ENCODE measurements at regions not wholly inside any gene's neighbourhood (a gene's known extent, or its start where the extent isn't known, plus 50 kb on each side); places are given as distances from the start of the nearest gene placed in this dataset.
"Not testable (repeated sequence)": the region's sequence is repeated elsewhere in the genome, so short reads cannot be mapped to it uniquely, and the experiment has no call there.

DNA sequence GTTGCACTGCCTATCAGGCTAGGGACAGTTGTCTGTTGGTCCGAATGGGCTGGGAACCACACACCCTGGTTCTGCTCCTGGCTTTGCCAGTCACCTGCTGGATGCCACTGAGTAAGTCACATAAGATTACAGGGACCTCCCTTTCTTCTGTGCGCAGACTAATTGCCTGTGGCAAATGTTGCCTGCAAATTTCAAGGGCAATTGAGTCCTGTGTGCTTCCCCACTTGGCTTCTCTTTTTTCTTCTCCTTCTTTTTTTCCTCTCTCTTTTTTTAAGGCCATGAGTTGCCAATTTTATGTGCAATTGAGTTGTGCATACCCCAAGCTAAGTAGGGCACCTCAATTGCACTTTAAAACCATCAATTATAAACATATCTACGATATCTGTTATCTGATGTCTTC lies 963.4 kb downstream of the MCTP2 start:
- Histone ChIP-seq H3K27me3 (ENCODE audit: low read depth) (no peaks in the 10 kb centered on the region), H3K36me3 (no peaks in the 10 kb centered on the region), H3K9me3 (no peaks in the 10 kb centered on the region), H3K27ac (no peak overlapping the region), H3K4me3 (no peak overlapping the region), H3K4me1 (no peaks in the 10 kb centered on the region)
- TF ChIP-seq, protein P1, sequence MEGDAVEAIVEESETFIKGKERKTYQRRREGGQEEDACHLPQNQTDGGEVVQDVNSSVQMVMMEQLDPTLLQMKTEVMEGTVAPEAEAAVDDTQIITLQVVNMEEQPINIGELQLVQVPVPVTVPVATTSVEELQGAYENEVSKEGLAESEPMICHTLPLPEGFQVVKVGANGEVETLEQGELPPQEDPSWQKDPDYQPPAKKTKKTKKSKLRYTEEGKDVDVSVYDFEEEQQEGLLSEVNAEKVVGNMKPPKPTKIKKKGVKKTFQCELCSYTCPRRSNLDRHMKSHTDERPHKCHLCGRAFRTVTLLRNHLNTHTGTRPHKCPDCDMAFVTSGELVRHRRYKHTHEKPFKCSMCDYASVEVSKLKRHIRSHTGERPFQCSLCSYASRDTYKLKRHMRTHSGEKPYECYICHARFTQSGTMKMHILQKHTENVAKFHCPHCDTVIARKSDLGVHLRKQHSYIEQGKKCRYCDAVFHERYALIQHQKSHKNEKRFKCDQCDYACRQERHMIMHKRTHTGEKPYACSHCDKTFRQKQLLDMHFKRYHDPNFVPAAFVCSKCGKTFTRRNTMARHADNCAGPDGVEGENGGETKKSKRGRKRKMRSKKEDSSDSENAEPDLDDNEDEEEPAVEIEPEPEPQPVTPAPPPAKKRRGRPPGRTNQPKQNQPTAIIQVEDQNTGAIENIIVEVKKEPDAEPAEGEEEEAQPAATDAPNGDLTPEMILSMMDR (IDR thresholded peaks at IDR 0.05), result no peak
- intact Hi-C loops (cut with DNase I), result no loop called here
- DNase-seq (no peak), ATAC-seq (no peak)

DNA sequence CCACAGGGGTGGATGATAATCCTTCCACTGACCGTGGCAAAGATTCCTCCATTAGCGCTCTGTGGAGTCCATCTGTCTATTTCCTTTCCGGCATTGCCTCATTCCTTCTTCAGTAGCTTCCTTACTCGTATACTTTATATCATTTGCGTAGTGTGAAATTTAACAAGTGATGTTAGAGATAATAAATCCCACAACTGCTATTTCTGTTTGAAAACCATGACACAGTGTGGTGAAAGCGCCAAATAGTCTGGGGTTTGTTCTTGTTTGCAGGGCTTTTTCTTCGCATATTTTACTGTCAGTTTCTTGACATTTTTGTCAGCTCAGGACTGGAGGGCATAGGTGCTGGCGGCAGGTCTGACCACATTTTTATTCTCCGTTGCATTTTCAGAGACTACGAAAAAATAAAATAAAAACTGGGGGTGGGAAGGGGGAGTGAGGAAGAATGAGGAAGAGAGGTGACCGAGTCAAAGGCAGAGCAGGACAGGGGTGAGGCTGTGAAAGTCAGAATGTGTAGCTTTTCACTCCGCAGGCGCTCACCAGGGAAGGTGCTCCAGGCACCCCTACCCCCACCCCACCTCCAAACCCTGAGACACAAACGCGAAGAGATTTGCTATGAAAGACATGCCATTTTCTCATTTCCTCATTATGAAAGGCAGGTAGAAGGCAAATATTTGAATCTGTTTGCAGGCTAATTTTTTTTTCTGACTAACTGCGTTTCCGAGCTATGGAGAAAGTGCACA lies 965.0 kb downstream of the MCTP2 start:
- Histone ChIP-seq H3K27me3 (ENCODE audit: low read depth) (no peaks in the 10 kb centered on the region), H3K4me3 (no peak overlapping the region), H3K27ac (no peak overlapping the region), H3K9me3 (no peaks in the 10 kb centered on the region), H3K4me1 (no peaks in the 10 kb centered on the region), H3K36me3 (no peaks in the 10 kb centered on the region)
- no peak for ATAC-seq
- intact Hi-C loops (cut with DNase I), result no loop called here
- DNase-seq, result no peak
- TF ChIP-seq, protein P1 (IDR thresholded peaks at IDR 0.05), result no peak

DNA sequence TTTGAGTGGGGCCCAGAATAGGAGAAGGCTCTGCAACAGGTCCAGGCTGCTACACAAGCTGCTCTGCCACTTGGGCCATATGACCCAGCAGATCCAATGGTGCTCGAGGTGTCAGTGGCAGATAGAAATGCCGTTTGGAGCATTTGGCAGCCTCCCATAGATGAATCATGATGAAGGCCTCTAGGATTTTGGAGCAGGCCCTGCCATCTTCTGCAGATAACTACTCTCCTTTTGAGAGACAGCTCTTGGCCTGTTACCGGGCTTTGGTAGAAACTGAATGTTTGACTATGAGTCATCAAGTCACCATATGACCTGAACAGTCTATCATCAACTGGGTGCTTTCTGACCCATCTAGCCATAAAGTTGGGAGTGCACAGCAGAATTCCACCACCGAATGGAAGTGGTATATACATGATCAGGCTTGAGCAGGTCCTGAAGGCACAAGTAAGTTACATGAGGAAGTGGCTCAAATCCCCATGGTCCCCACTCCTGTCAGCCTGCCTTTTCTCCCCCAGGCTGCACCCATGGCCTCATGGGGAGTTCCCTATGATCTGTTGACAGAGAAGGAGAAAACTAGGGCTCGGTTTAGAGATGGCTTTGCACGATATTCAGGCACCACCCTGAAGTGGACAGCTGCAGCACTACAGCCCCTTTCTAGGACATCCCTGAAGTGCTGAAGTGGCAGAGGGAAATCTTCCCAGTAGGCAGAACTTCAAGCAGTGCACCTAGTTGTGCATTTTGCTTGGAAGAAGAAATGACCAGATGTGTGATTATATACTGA lies 971.4 kb downstream of the MCTP2 start:
- Histone ChIP-seq H3K36me3 (no peaks in the 10 kb centered on the region), H3K27ac (no peak overlapping the region), H3K4me1 (no peaks in the 10 kb centered on the region), H3K4me3 (no peak overlapping the region), H3K27me3 (ENCODE audit: low read depth) (no peaks in the 10 kb centered on the region), H3K9me3 (no peaks in the 10 kb centered on the region)
- DNase-seq (no peak), ATAC-seq (no peak)
- intact Hi-C loops (cut with DNase I), result no loop called here
- TF ChIP-seq, protein P1 (IDR thresholded peaks at IDR 0.05), result no peak

DNA sequence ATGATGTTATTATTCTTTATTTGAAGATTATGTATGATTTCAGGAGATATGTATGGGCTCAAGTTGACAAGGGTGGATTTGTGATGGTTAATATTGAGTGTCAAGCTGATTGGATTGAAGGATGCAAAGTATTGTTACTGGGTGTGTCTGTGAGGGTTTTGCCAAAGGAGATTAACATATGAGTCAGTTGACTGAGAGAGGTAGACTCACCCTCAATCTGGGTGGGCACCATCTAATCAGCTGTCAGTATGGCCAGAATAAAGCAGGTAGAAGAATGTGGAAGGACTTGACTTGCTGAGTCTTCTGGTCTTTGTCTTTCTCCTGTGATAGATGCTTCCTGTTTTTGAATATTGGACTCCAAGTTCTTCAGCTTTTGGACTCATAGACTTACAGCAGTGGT lies 973.7 kb downstream of the MCTP2 start:
- no peaks in the 10 kb centered on the region for H3K9me3 ChIP-seq
- no peaks in the 10 kb centered on the region for H3K27me3 ChIP-seq (ENCODE audit: low read depth)
- ATAC-seq (no peak), DNase-seq (no peak)
- H3K4me1 ChIP-seq, result no peaks in the 10 kb centered on the region
- H3K4me3 ChIP-seq, result no peak overlapping the region
- TF ChIP-seq, protein P1 (IDR thresholded peaks at IDR 0.05), result no peak
- intact Hi-C loops (cut with DNase I), result no loop called here
- H3K36me3 ChIP-seq, result no peaks in the 10 kb centered on the region
- no peak overlapping the region for H3K27ac ChIP-seq

DNA sequence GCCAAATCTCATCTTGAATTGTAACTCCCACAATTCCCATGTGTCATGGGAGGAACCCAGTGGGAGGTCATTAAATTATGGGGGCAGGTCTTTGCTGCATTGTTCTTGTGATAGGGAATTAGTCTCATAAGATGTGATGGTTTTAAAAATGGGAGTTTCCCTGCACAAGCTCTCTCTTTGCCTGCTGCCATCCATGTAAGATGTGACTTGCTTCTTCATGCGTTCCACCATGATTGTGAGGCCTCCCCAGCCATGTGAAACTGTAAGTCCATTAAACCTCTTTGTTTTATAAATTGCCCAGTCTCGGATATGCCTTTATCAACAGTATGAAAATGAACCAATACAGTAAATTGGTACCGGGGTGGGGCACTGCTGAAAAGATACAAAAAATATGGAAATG lies 974.5 kb downstream of the MCTP2 start:
- H3K9me3 ChIP-seq; H3K36me3 ChIP-seq; H3K27me3 ChIP-seq (ENCODE audit: low read depth); H3K27ac ChIP-seq; intact Hi-C loops (cut with DNase I); H3K4me3 ChIP-seq; ATAC-seq; H3K4me1 ChIP-seq; DNase-seq: not testable (repeated sequence)

DNA sequence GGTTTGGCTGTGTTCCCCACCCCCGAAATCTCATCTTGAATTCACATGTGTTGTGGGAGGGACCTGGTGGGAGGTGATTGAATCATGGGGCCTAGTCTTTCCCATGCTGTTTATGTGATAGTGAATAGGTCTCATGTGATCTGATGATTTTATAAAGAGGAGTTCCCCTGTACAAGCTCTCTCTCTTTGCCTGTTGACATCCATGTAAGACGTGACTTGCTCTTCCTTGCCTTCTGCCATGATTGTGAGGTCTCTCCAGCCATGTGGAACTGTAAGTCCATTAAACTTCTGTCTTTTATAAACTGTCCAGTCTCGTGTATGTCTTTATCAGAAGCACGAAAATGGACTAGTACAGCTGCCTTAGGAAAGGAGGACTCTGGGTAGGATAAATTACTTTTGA lies 976.7 kb downstream of the MCTP2 start:
- Histone ChIP-seq H3K27me3 (ENCODE audit: low read depth) (no peaks in the 10 kb centered on the region), H3K27ac (no peak overlapping the region), H3K9me3 (peaks cover 5% of the 10 kb centered on the region), H3K4me1 (no peaks in the 10 kb centered on the region), H3K36me3 (no peaks in the 10 kb centered on the region), H3K4me3 (no peak overlapping the region)
- ATAC-seq, result no peak
- no peak for DNase-seq
- TF ChIP-seq, protein P1 (IDR thresholded peaks at IDR 0.05), result no peak
- intact Hi-C loops (cut with DNase I), result no loop called here

Data from lower lobe of right lung (tissue), 2 donors.